GM20000 (cell line): ENCODE measurements at regions not wholly inside any gene's neighbourhood (a gene's known extent, or its start where the extent isn't known, plus 50 kb on each side); places are given as distances from the start of the nearest gene placed in this dataset.

Experiments
- DNase-seq: peaks from one replicate; pipeline ENCODE4 v3.0.0; 2012; ENCODE audit warnings: low spot score
- CTCF ChIP-seq: IDR thresholded peaks from 2 replicates; pipeline ENCODE4 v1.5.1; 2012; ENCODE audit warnings: mild to moderate bottlenecking, control low read depth; ENCODE audit errors: extremely low read depth, missing control alignments

- no peak for DNase-seq
- no peak for TF ChIP-seq CTCF
Measured at GRCh38 chr6:119539066-119539746, 189.6 kb upstream of the MAN1A1 start.

- DNase-seq, result no peak
- no peak for TF ChIP-seq CTCF
Measured at GRCh38 chr6:119536666-119537065, 187.1 kb upstream of the MAN1A1 start.

- peak; percentile 7 for DNase-seq
- no peak for TF ChIP-seq CTCF
Measured at GRCh38 chr6:119535332-119535731, 185.8 kb upstream of the MAN1A1 start.

GRCh38 chr6:119533603-119534279 lies 184.2 kb upstream of the MAN1A1 start:
- DNase-seq, result peak; percentile 32

GRCh38 chr6:119527231-119527578 lies 177.6 kb upstream of the MAN1A1 start:
- no peak for TF ChIP-seq CTCF
- no peak for DNase-seq

More at GRCh38 chr6:119533603-119534279, 184.2 kb upstream of the MAN1A1 start:
- no peak for TF ChIP-seq CTCF

- no peak for DNase-seq
Measured at GRCh38 chr6:119526561-119527230, 177.1 kb upstream of the MAN1A1 start.

More at GRCh38 chr6:119526561-119527230, 177.1 kb upstream of the MAN1A1 start:
- TF ChIP-seq CTCF, result no peak
